Stimulated activated CD4-positive, alpha-beta T cell treated with anti-CD3 and anti-CD28 coated beads, Interleukin-2, amount 100 ng/mL, for 24 hours (primary cell): ENCODE measurements at regions not wholly inside any gene's neighbourhood (a gene's known extent, or its start where the extent isn't known, plus 50 kb on each side); places are given as distances from the start of the nearest gene placed in this dataset.

Experiments used
- DNase-seq, 2 donors: peaks; one replicate each; pipeline ENCODE4 v3.0.0-alpha.2; 2020

GRCh38 chr2:236749346-236749745 lies 179.7 kb downstream of the ACKR3 start:
- DNase-seq: no peak

- DNase-seq: no peak
Measured at GRCh38 chr2:236752096-236752495, 182.5 kb downstream of the ACKR3 start.

GRCh38 chr2:236753606-236754270 lies 184.1 kb downstream of the ACKR3 start:
- no peak for DNase-seq

- no peak for DNase-seq
Measured at GRCh38 chr2:236754271-236754944, 184.8 kb downstream of the ACKR3 start.

- no peak for DNase-seq
Measured at GRCh38 chr2:236755278-236755840, 185.7 kb downstream of the ACKR3 start.

GRCh38 chr2:236758406-236758805 lies 188.8 kb downstream of the ACKR3 start:
- DNase-seq: no peak

GRCh38 chr2:236760246-236760645 lies 190.6 kb downstream of the ACKR3 start:
- DNase-seq: no peak

- DNase-seq: no peak
Measured at GRCh38 chr2:236761358-236761757, 191.7 kb downstream of the ACKR3 start.

- DNase-seq: no peak
Measured at GRCh38 chr2:236762628-236763027, 193.0 kb downstream of the ACKR3 start.

- no peak for DNase-seq
Measured at GRCh38 chr2:236763857-236764256, 194.2 kb downstream of the ACKR3 start.

- DNase-seq: no peak
Measured at GRCh38 chr2:236764716-236765115, 195.1 kb downstream of the ACKR3 start.

GRCh38 chr2:236765478-236765877 lies 195.9 kb downstream of the ACKR3 start:
- DNase-seq: no peak

- DNase-seq: no peak
Measured at GRCh38 chr2:236766850-236767249, 197.2 kb downstream of the ACKR3 start.

GRCh38 chr2:236767941-236768340 lies 198.3 kb downstream of the ACKR3 start:
- DNase-seq: no peak

GRCh38 chr2:236768393-236769140 lies 198.9 kb downstream of the ACKR3 start:
- no peak for DNase-seq

GRCh38 chr2:236769981-236770671 lies 200.5 kb downstream of the ACKR3 start:
- no peak for DNase-seq

GRCh38 chr2:236772220-236772837 lies 202.7 kb downstream of the ACKR3 start:
- no peak for DNase-seq

- no peak for DNase-seq
Measured at GRCh38 chr2:236773206-236773605, 203.6 kb downstream of the ACKR3 start.

GRCh38 chr2:236774171-236774570 lies 204.5 kb downstream of the ACKR3 start:
- DNase-seq: no peak

- no peak for DNase-seq
Measured at GRCh38 chr2:236775511-236775910, 205.9 kb downstream of the ACKR3 start.

GRCh38 chr2:236776206-236776605 lies 206.6 kb downstream of the ACKR3 start:
- DNase-seq: no peak

- no peak for DNase-seq
Measured at GRCh38 chr2:236776695-236777251, 207.1 kb downstream of the ACKR3 start.
